ENCODE measurements at regions not wholly inside any gene's neighbourhood (a gene's known extent, or its start where the extent isn't known, plus 50 kb on each side); places are given as distances from the start of the nearest gene placed in this dataset.

DNA sequence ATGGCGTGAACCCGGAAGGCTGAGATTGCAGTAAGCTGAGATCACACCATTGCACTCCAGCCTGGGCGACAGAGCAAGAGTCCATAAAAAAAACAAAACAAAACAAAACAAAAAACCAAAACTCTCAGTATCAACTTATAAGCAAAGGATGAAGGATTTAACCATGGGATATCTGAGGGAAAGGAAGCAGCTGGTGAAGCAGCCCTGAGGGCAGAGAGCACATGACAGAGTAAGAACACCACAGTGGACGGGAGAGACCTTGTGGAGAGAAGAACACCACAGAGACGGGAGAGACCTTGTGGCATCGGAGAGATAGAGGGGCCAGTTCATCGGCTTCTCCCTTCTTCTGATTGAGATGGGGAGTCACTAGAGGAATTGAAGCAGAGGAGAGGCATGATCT is 697.2 kb downstream of the HDGFL1 start:
- 96% methylated on average over 7 of the region's 7 CpGs for WGBS
- TF ChIP-seq, protein P1, sequence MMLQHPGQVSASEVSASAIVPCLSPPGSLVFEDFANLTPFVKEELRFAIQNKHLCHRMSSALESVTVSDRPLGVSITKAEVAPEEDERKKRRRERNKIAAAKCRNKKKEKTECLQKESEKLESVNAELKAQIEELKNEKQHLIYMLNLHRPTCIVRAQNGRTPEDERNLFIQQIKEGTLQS (IDR thresholded peaks at IDR 0.05): no peak
- TF ChIP-seq TAF1 (conservative IDR thresholded peaks at IDR 0.05): no peak
- no peak for TF ChIP-seq GABPA (IDR thresholded peaks at IDR 0.05 in 1 of 2, conservative IDR thresholded peaks at IDR 0.05 in 1 of 2)
- no peak for TF ChIP-seq FOXA1 (IDR thresholded peaks at IDR 0.05)
- no peak for TF ChIP-seq SP1 (IDR thresholded peaks at IDR 0.05)

DNA sequence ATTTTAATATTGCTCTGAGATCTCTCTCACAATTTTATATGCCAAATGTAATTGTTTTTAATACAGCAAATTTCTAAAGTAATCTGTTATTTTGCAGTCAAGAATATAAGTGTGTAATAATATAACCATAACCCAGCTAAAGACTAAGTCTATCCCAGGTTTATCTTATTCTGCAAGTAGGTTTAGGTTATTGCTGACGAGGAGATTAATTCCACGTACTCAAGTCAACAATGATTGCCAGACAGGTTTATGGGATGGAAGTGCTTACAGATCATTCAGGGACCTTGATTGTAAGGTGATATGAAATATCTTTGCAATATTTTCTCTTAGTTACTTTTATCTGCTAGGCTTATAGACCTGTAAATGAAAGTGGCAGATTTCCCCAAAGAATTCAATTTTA is 698.3 kb downstream of the HDGFL1 start:
- Histone ChIP-seq H3K27me3 (ENCODE audit: control insufficient read depth in 4 of 4, insufficient read depth in 4 of 4, low read length in 3 of 4) (no peaks in the 10 kb centered on the region), H3K9ac (ENCODE audit: low read depth in 1 of 2, low read length in 2 of 2) (no peak overlapping the region), H3K9me3 (ENCODE audit: control insufficient read depth in 4 of 4, low read length in 3 of 4) (no peaks in the 10 kb centered on the region), H3K36me3 (ENCODE audit: control insufficient read depth in 4 of 4, insufficient read depth in 3 of 4, low read depth in 1 of 4, low read length in 3 of 4) (no peaks in the 10 kb centered on the region), H3K27ac (ENCODE audit: low read depth in 1 of 2, low read length in 2 of 2) (no peak overlapping the region), H3K4me3 (ENCODE audit: low read depth in 1 of 3, low read length in 3 of 3) (no peak overlapping the region), H3K4me1 (ENCODE audit: control insufficient read depth in 4 of 4, insufficient read depth in 4 of 4, low read length in 3 of 4) (peaks cover 0 to 7% (median 3%) of the 10 kb centered on the region in 4 donors)
- DNase-seq (ENCODE audit: low spot score): no peak
- 93% methylated on average over 2 of the region's 2 CpGs for WGBS
- TF ChIP-seq, protein P2, sequence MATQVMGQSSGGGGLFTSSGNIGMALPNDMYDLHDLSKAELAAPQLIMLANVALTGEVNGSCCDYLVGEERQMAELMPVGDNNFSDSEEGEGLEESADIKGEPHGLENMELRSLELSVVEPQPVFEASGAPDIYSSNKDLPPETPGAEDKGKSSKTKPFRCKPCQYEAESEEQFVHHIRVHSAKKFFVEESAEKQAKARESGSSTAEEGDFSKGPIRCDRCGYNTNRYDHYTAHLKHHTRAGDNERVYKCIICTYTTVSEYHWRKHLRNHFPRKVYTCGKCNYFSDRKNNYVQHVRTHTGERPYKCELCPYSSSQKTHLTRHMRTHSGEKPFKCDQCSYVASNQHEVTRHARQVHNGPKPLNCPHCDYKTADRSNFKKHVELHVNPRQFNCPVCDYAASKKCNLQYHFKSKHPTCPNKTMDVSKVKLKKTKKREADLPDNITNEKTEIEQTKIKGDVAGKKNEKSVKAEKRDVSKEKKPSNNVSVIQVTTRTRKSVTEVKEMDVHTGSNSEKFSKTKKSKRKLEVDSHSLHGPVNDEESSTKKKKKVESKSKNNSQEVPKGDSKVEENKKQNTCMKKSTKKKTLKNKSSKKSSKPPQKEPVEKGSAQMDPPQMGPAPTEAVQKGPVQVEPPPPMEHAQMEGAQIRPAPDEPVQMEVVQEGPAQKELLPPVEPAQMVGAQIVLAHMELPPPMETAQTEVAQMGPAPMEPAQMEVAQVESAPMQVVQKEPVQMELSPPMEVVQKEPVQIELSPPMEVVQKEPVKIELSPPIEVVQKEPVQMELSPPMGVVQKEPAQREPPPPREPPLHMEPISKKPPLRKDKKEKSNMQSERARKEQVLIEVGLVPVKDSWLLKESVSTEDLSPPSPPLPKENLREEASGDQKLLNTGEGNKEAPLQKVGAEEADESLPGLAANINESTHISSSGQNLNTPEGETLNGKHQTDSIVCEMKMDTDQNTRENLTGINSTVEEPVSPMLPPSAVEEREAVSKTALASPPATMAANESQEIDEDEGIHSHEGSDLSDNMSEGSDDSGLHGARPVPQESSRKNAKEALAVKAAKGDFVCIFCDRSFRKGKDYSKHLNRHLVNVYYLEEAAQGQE (IDR thresholded peaks at IDR 0.05): no peak
- no peak for TF ChIP-seq YY1 (IDR thresholded peaks at IDR 0.05)
- TF ChIP-seq, protein P3, sequence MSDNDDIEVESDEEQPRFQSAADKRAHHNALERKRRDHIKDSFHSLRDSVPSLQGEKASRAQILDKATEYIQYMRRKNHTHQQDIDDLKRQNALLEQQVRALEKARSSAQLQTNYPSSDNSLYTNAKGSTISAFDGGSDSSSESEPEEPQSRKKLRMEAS (IDR thresholded peaks at IDR 0.05): no peak
- TF ChIP-seq FOXA2 (IDR thresholded peaks at IDR 0.05): no peak
- no peak for TF ChIP-seq TAF1 (conservative IDR thresholded peaks at IDR 0.05)

More for the DNA sequence above, 697.2 kb downstream of the HDGFL1 start:
- Histone ChIP-seq H3K4me3 (ENCODE audit: low read depth in 1 of 3, low read length in 3 of 3) (no peak overlapping the region), H3K9me3 (ENCODE audit: control insufficient read depth in 4 of 4, low read length in 3 of 4) (no peaks in the 10 kb centered on the region), H3K9ac (ENCODE audit: low read depth in 1 of 2, low read length in 2 of 2) (no peak overlapping the region), H3K27ac (ENCODE audit: low read depth in 1 of 2, low read length in 2 of 2) (no peak overlapping the region), H3K36me3 (ENCODE audit: control insufficient read depth in 4 of 4, insufficient read depth in 3 of 4, low read depth in 1 of 4, low read length in 3 of 4) (no peaks in the 10 kb centered on the region), H3K4me1 (ENCODE audit: control insufficient read depth in 4 of 4, insufficient read depth in 4 of 4, low read length in 3 of 4) (peaks cover 0 to 7% (median 3%) of the 10 kb centered on the region in 4 donors), H3K27me3 (ENCODE audit: control insufficient read depth in 4 of 4, insufficient read depth in 4 of 4, low read length in 3 of 4) (no peaks in the 10 kb centered on the region)
- no peak for DNase-seq (ENCODE audit: low spot score)

DNA sequence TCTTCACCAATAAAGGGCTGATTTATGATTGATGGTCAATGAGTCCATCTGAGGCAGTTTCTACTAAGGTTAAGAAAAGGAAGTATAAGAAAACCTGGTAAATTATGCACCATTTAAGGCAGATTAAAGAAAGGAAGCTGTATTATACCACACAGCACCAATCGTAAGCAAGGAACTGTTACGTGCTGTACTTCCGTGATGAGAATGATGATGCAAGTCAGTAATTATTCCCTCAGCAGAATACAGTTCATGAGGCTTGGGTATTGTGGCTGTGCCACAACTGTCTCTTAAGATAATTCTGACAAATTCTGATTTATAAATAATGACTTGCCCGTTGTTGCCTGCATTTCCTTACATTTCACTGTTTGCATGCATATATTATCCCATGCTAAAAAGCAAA is 699.0 kb downstream of the HDGFL1 start:
- no peak for DNase-seq (ENCODE audit: low spot score)

More for the DNA sequence above, 699.0 kb downstream of the HDGFL1 start:
- no peak overlapping the region for H3K27ac ChIP-seq (ENCODE audit: low read depth in 1 of 2, low read length in 2 of 2)
- no peaks in the 10 kb centered on the region for H3K36me3 ChIP-seq (ENCODE audit: control insufficient read depth in 4 of 4, insufficient read depth in 3 of 4, low read depth in 1 of 4, low read length in 3 of 4)
- no peak overlapping the region for H3K9ac ChIP-seq (ENCODE audit: low read depth in 1 of 2, low read length in 2 of 2)
- TF ChIP-seq EGR1 (IDR thresholded peaks at IDR 0.05; ENCODE audit: low read depth in 2 of 2) (no peak), JUND (IDR thresholded peaks at IDR 0.05) (no peak), NR2F2 (IDR thresholded peaks at IDR 0.05) (no peak)
- TF ChIP-seq, protein P4, sequence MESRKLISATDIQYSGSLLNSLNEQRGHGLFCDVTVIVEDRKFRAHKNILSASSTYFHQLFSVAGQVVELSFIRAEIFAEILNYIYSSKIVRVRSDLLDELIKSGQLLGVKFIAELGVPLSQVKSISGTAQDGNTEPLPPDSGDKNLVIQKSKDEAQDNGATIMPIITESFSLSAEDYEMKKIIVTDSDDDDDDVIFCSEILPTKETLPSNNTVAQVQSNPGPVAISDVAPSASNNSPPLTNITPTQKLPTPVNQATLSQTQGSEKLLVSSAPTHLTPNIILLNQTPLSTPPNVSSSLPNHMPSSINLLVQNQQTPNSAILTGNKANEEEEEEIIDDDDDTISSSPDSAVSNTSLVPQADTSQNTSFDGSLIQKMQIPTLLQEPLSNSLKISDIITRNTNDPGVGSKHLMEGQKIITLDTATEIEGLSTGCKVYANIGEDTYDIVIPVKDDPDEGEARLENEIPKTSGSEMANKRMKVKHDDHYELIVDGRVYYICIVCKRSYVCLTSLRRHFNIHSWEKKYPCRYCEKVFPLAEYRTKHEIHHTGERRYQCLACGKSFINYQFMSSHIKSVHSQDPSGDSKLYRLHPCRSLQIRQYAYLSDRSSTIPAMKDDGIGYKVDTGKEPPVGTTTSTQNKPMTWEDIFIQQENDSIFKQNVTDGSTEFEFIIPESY (IDR thresholded peaks at IDR 0.05): no peak
- TF ChIP-seq, protein P2 (IDR thresholded peaks at IDR 0.05): no peak
- H3K27me3 ChIP-seq (ENCODE audit: control insufficient read depth in 4 of 4, insufficient read depth in 4 of 4, low read length in 3 of 4): no peaks in the 10 kb centered on the region
- H3K4me1 ChIP-seq (ENCODE audit: control insufficient read depth in 4 of 4, insufficient read depth in 4 of 4, low read length in 3 of 4): peaks cover 0 to 7% (median 3%) of the 10 kb centered on the region in 4 donors
- H3K9me3 ChIP-seq (ENCODE audit: control insufficient read depth in 4 of 4, low read length in 3 of 4): no peaks in the 10 kb centered on the region
- WGBS: 88% methylated on average over 4 of the region's 4 CpGs
- no peak overlapping the region for H3K4me3 ChIP-seq (ENCODE audit: low read depth in 1 of 3, low read length in 3 of 3)
